ENCODE measurements at regions not wholly inside any gene's neighbourhood (a gene's known extent, or its start where the extent isn't known, plus 50 kb on each side); places are given as distances from the start of the nearest gene placed in this dataset.

DNA sequence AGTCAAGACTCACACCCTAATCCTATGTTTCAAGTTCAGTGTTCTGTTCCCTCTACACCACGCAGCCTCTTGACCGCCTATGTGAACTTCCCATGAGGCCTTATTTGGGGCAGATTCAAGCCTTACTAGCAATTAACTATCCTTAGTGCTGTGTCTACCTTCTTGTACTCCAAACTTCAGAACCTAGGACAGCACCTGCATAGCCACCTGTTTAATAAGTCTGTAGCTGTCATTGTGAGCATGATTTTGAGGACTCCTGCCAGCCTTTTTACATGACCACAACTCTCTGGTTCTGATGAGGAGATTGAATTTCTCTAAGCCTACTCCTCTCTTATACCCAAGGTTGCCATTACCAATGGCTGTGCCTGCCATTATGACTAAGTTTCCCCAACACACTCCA, 50.8 kb upstream of the PCSK1 start:
- no peak for TF ChIP-seq EZH2 (IDR thresholded peaks at IDR 0.05; ENCODE audit: low read length)
- TF ChIP-seq, protein P1, sequence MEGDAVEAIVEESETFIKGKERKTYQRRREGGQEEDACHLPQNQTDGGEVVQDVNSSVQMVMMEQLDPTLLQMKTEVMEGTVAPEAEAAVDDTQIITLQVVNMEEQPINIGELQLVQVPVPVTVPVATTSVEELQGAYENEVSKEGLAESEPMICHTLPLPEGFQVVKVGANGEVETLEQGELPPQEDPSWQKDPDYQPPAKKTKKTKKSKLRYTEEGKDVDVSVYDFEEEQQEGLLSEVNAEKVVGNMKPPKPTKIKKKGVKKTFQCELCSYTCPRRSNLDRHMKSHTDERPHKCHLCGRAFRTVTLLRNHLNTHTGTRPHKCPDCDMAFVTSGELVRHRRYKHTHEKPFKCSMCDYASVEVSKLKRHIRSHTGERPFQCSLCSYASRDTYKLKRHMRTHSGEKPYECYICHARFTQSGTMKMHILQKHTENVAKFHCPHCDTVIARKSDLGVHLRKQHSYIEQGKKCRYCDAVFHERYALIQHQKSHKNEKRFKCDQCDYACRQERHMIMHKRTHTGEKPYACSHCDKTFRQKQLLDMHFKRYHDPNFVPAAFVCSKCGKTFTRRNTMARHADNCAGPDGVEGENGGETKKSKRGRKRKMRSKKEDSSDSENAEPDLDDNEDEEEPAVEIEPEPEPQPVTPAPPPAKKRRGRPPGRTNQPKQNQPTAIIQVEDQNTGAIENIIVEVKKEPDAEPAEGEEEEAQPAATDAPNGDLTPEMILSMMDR (optimal IDR thresholded peaks at IDR 0.05 in 1 of 3, IDR thresholded peaks at IDR 0.05 in 1 of 3, conservative IDR thresholded peaks at IDR 0.05 in 1 of 3; ENCODE audit: extremely low read depth in 1 of 3, insufficient read depth in 2 of 3, low read length in 3 of 3): no peak
- FAIRE-seq (peak; percentile 57), DNase-seq (ENCODE audit: low read depth, low spot score) (peak; percentile 7)
- Histone ChIP-seq H3K4me1 (ENCODE audit: control insufficient read depth, extremely low read depth, insufficient read depth, low read length) (no peaks in the 10 kb centered on the region), H3K27me3 (ENCODE audit: control insufficient read depth, extremely low read depth, insufficient read depth, low read length) (no peaks in the 10 kb centered on the region), H3K4me2 (ENCODE audit: control insufficient read depth, extremely low read depth, insufficient read depth, low read depth, low read length) (no peak overlapping the region), H3K36me3 (ENCODE audit: control insufficient read depth in 2 of 2, extremely low read depth in 1 of 2, insufficient read depth in 2 of 2, low read length in 2 of 2) (no peaks in the 10 kb centered on the region), H3K27ac (ENCODE audit: control insufficient read depth, insufficient read depth, low read length) (no peak overlapping the region), H3K9ac (ENCODE audit: control insufficient read depth, extremely low read depth, insufficient read depth, low read length) (no peak overlapping the region), H3K9me1 (ENCODE audit: control insufficient read depth, extremely low read depth, insufficient read depth, low read length) (no peaks in the 10 kb centered on the region), H3K9me3 (ENCODE audit: control insufficient read depth, low read depth, low read length) (no peaks in the 10 kb centered on the region), H4K20me1 (ENCODE audit: control insufficient read depth, extremely low read depth, insufficient read depth, low read length) (no peaks in the 10 kb centered on the region), H2AFZ (ENCODE audit: control insufficient read depth, low read length) (no peak overlapping the region), H3K79me2 (ENCODE audit: control insufficient read depth, insufficient read depth, low read length) (no peaks in the 10 kb centered on the region), H3K4me3 (ENCODE audit: control insufficient read depth in 2 of 3, extremely low read depth in 1 of 3, insufficient read depth in 2 of 3, low read depth in 1 of 3, low read length in 3 of 3) (no peak overlapping the region)
- dilution Hi-C loops (cut with MboI; ENCODE audit: extremely low pct_ligation_motif_present, low sequenced_read_pairs): no loop called here

DNA sequence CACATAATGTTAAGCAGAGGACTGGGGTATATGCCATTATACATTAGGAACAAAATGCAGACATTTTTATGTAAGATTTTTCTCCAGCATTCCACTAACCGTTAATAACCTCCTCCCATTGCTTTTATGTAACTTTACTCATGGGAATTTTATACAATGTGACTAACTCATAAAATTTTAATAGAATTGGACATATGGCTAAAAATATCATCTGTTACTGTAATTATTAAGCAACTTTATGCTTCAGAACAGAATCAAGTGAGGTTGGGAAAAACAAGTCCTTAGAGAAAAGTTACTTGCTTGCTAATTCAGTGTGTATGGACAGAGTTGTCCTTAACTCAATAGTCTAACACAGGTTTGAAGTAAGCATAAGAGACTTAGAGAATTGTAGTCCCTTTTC, 54.8 kb upstream of the PCSK1 start:
- Histone ChIP-seq H3K4me1 (ENCODE audit: control insufficient read depth, extremely low read depth, insufficient read depth, low read length) (no peaks in the 10 kb centered on the region), H3K9me1 (ENCODE audit: control insufficient read depth, extremely low read depth, insufficient read depth, low read length) (no peaks in the 10 kb centered on the region), H3K27ac (ENCODE audit: control insufficient read depth, insufficient read depth, low read length) (no peak overlapping the region), H3K9me3 (ENCODE audit: control insufficient read depth, low read depth, low read length) (no peaks in the 10 kb centered on the region), H4K20me1 (ENCODE audit: control insufficient read depth, extremely low read depth, insufficient read depth, low read length) (no peaks in the 10 kb centered on the region), H3K27me3 (ENCODE audit: control insufficient read depth, extremely low read depth, insufficient read depth, low read length) (no peaks in the 10 kb centered on the region), H3K4me2 (ENCODE audit: control insufficient read depth, extremely low read depth, insufficient read depth, low read depth, low read length) (no peak overlapping the region), H3K36me3 (ENCODE audit: control insufficient read depth in 2 of 2, extremely low read depth in 1 of 2, insufficient read depth in 2 of 2, low read length in 2 of 2) (no peaks in the 10 kb centered on the region), H2AFZ (ENCODE audit: control insufficient read depth, low read length) (no peak overlapping the region), H3K9ac (ENCODE audit: control insufficient read depth, extremely low read depth, insufficient read depth, low read length) (no peak overlapping the region), H3K4me3 (ENCODE audit: control insufficient read depth in 2 of 3, extremely low read depth in 1 of 3, insufficient read depth in 2 of 3, low read depth in 1 of 3, low read length in 3 of 3) (no peak overlapping the region), H3K79me2 (ENCODE audit: control insufficient read depth, insufficient read depth, low read length) (no peaks in the 10 kb centered on the region)
- FAIRE-seq: no peak
- no peak for DNase-seq (ENCODE audit: low read depth, low spot score)
- no peak for TF ChIP-seq EZH2 (IDR thresholded peaks at IDR 0.05; ENCODE audit: low read length)
- TF ChIP-seq, protein P1 (optimal IDR thresholded peaks at IDR 0.05 in 1 of 3, IDR thresholded peaks at IDR 0.05 in 1 of 3, conservative IDR thresholded peaks at IDR 0.05 in 1 of 3; ENCODE audit: extremely low read depth in 1 of 3, insufficient read depth in 2 of 3, low read length in 3 of 3): no peak
- dilution Hi-C loops (cut with MboI; ENCODE audit: extremely low pct_ligation_motif_present, low sequenced_read_pairs): no loop called here

Data from keratinocyte (primary cell).